Keratinocyte (primary cell): ENCODE measurements at regions not wholly inside any gene's neighbourhood (a gene's known extent, or its start where the extent isn't known, plus 50 kb on each side); places are given as distances from the start of the nearest gene placed in this dataset.

Experiments
- CTCF ChIP-seq, 3 experiments: IDR thresholded peaks in 1 of 3; conservative IDR thresholded peaks in 1 of 3; optimal IDR thresholded peaks in 1 of 3; 2 replicates in 2 of 3; 3 replicates in 1 of 3; pipeline versions ENCODE3 to v1.5.1; 2011; ENCODE audit warnings: low read length in 3 of 3, mild to moderate bottlenecking in 3 of 3, moderate library complexity in 2 of 3, control low read depth in 1 of 3, inconsistent platforms in 1 of 3; ENCODE audit not compliant: insufficient read depth in 2 of 3; ENCODE audit errors: extremely low read depth in 1 of 3
- EZH2 ChIP-seq: IDR thresholded peaks from one replicate; pipeline ENCODE4 v1.6.1; 2012; ENCODE audit warnings: inconsistent platforms, mild to moderate bottlenecking, low read length, moderate library complexity

GRCh38 chr12:13913371-13913770 is 68.0 kb downstream of the GRIN2B start:
- peak in 1 of 3 experiments; percentile 41 for TF ChIP-seq CTCF (optimal IDR thresholded peaks at IDR 0.05 in 1 of 3, IDR thresholded peaks at IDR 0.05 in 1 of 3, conservative IDR thresholded peaks at IDR 0.05 in 1 of 3; ENCODE audit: extremely low read depth in 1 of 3, insufficient read depth in 2 of 3, low read length in 3 of 3)
- TF ChIP-seq EZH2, result no peak
